ENCODE measurements at regions not wholly inside any gene's neighbourhood (a gene's known extent, or its start where the extent isn't known, plus 50 kb on each side); places are given as distances from the start of the nearest gene placed in this dataset.

DNA sequence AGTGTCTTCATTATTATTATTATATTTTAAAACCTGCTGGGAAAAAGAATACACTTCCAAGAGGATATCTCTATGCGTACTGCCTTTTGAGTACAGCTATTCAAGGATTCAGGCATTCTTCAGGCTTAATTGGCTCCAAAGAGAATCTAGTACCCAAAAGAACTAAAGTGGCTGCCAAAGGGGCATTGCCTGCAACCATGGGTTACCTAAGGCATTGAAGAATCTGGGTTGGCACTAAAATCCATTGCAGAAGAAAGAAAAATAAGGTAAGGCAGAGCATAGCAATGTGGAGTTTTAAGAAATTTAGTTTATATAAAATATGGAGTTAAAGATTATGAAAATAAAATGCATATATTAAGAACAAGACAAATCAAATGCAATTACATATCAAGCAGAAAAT is 223.5 kb downstream of the TMEM161B start:
- TF ChIP-seq, protein P1, sequence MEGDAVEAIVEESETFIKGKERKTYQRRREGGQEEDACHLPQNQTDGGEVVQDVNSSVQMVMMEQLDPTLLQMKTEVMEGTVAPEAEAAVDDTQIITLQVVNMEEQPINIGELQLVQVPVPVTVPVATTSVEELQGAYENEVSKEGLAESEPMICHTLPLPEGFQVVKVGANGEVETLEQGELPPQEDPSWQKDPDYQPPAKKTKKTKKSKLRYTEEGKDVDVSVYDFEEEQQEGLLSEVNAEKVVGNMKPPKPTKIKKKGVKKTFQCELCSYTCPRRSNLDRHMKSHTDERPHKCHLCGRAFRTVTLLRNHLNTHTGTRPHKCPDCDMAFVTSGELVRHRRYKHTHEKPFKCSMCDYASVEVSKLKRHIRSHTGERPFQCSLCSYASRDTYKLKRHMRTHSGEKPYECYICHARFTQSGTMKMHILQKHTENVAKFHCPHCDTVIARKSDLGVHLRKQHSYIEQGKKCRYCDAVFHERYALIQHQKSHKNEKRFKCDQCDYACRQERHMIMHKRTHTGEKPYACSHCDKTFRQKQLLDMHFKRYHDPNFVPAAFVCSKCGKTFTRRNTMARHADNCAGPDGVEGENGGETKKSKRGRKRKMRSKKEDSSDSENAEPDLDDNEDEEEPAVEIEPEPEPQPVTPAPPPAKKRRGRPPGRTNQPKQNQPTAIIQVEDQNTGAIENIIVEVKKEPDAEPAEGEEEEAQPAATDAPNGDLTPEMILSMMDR (IDR thresholded peaks at IDR 0.05) = no peak
- TF ChIP-seq POLR2A (IDR thresholded peaks at IDR 0.05) (no peak), EP300 (IDR thresholded peaks at IDR 0.05) (no peak), POLR2AphosphoS5 (IDR thresholded peaks at IDR 0.05) (no peak)

Data from sigmoid colon (tissue), 4 donors.